ENCODE measurements at regions not wholly inside any gene's neighbourhood (a gene's known extent, or its start where the extent isn't known, plus 50 kb on each side); places are given as distances from the start of the nearest gene placed in this dataset.

- DNase-seq (ENCODE audit: low spot score) = no peak
Observed at GRCh38 chr1:157289424-157290105, 151.4 kb upstream of the ETV3 start.

DNA sequence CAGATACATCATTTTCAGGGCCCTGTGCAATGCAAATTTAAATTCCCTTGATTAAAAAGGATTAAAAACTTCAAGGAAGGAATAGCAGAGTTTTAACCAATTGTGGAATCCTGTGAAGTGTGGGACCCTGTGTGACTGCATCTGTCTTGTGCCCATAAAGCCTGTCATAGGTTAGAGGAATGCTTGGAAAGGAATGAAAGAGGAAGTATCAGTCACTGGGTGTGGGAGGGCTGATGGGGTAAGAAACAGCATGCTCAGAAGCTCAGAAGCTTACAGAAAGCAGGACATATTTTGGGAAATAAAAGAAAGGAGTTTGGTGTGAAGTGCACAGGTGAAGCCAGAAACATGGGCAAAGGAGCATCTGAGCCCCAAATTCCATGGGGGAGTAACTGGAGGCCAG, 150.8 kb upstream of the ETV3 start:
- no peak for DNase-seq (ENCODE audit: low spot score)

GRCh38 chr1:157288492-157288891, 150.3 kb upstream of the ETV3 start:
- DNase-seq (ENCODE audit: low spot score) = no peak

GRCh38 chr1:157288006-157288405, 149.8 kb upstream of the ETV3 start:
- no peak for DNase-seq (ENCODE audit: low spot score)

- DNase-seq (ENCODE audit: low spot score) = no peak
Observed at GRCh38 chr1:157287462-157287861, 149.3 kb upstream of the ETV3 start.

DNA sequence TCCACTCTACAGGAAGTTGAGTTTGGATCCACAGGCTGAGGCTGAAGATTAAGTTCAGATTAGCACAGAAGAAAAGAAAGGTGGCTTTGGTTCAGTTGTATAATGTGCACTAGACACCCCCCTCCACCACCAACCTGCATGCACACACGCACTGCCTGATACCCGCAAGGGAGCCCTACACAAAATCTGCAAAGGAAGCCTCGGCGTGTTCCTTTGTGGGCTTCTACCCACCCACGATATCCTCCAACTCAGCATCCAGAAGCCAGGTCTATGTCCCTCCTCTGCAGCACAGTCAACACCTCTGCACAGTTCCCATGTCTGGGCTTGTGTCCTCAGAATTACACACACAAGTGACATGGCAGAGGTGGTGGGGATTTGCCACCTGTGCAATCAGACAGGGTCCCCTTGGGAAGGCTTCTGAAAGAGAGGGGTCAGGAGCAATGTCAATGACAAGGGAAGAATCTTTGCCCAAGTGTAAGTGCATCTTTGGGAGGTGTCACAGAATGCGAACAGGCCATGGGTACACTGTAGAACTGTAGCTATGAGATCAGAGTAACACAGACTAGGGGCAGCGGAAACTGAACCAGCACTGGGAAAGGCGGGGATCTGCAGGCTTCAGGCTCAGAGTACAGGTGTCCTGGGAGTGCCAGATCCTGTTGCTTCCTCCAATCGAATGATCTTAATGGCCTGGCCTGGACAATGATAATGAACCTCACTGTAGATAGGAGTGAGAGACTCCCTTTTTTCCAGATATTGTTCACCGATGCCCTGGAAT, 148.6 kb upstream of the ETV3 start:
- DNase-seq (ENCODE audit: low spot score) = no peak

DNA sequence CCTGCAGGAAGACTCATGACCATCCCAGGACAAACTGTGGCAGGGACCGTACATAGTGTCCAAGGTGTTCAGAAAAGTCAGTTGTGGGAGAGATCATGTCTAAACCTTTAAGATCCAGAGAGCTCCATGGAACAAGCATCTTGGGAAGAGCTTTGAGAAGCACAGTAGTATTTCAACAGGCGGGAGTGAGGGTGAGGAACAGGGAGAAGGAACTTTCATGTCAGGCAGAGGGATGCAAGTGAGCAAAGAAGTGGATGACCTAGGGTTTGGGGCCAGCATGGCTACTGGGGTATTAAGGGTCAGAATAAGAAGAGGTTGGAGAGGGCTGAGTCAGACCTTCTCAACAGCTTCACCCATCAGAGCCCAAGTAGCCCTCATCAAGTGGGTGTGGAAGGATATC, 147.9 kb upstream of the ETV3 start:
- DNase-seq (ENCODE audit: low spot score) = no peak

GRCh38 chr1:157284451-157284850, 146.3 kb upstream of the ETV3 start:
- DNase-seq (ENCODE audit: low spot score) = no peak

GRCh38 chr1:157279802-157280140, 141.6 kb upstream of the ETV3 start:
- no peak for DNase-seq (ENCODE audit: low spot score)

DNA sequence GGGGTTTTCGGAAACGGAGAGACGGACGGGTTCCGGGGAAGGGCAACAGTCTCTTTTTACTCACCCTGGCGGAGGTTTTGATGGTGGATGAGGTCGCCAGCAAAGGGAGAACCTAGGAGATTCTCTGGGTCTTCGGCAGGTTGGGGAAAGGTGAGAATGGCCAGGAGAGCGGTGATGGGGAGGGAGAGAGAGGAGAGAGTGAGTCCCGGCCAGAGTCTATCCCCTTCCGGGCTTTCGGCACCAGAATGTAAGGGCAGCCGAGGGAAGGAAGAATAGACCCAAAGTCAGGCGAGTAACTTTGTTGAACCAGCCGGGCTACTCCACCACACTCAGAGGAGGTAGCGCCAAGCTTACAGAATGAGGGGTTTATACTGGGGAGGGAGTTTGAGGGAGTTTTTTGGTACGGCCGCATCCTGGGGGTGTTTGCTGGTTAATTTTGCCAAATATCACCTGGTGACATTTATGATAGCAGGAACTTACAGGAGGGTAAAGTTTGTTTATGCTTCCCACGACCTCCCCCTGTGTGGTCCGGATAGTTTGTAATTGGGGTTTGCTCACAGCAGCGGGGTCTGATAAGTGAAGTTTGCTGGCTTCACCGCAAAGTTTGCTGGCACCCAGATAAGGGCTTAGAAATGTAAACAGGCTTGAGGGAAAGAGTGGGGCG, 141.1 kb upstream of the ETV3 start:
- DNase-seq (ENCODE audit: low spot score) = no peak

DNA sequence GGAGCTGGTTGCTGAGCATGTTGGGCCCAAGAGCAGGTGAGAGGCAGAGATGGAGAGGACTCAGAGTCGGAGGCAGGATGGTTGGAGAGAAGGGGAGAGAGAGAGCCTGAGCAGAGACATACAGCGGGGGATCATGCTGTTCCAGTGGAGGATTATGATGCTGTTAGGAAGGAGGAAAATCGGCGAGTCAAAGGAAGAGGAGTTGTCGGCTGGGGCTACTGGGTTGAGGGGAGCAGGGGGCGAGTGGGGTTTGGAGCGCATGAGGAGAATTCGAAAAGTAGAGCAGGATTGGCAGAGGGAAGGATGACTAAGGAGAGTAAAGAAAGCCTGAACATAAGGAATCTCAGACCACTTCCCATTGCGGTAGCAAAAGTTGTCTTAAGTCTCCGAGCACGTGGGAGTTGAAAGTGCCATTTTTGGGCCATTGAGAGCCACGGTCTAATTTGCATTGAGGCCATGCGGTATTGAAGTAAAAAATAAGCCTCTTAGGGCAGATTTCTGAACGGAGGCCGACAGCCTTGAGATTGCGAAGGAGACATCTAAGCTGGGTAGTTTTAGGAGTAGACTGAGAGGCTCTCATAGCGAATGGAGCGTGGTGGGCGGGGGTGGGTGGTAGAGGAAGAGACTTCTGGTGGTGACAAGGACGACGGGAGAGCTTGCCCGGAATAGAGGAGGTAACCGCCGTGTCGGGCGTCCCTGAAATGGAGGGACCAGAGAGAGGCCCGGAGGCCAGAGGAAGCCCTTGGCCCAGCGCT, 140.4 kb upstream of the ETV3 start:
- DNase-seq (ENCODE audit: low spot score) = no peak

GRCh38 chr1:157277913-157278312, 139.7 kb upstream of the ETV3 start:
- no peak for DNase-seq (ENCODE audit: low spot score)

DNA sequence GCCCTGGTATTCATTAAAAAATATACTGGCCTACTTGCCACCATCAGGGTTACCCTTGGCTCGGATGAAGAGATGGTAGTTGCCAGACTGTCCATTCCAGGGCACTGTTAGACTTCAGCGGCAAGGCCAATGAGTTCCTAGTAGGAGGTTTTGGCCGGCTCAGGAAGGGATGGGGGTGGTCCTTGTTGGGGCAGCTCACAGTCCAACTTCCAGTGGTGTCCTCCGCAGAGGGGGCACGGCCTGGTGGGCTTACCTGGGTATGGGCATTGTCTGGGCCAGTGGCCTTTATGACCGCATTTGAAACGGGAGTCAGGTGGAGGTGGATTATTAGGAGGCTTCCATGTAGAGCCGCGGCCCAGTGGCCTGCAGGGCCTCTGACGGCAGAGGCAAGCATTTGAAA, 139.1 kb upstream of the ETV3 start:
- no peak for DNase-seq (ENCODE audit: low spot score)

DNA sequence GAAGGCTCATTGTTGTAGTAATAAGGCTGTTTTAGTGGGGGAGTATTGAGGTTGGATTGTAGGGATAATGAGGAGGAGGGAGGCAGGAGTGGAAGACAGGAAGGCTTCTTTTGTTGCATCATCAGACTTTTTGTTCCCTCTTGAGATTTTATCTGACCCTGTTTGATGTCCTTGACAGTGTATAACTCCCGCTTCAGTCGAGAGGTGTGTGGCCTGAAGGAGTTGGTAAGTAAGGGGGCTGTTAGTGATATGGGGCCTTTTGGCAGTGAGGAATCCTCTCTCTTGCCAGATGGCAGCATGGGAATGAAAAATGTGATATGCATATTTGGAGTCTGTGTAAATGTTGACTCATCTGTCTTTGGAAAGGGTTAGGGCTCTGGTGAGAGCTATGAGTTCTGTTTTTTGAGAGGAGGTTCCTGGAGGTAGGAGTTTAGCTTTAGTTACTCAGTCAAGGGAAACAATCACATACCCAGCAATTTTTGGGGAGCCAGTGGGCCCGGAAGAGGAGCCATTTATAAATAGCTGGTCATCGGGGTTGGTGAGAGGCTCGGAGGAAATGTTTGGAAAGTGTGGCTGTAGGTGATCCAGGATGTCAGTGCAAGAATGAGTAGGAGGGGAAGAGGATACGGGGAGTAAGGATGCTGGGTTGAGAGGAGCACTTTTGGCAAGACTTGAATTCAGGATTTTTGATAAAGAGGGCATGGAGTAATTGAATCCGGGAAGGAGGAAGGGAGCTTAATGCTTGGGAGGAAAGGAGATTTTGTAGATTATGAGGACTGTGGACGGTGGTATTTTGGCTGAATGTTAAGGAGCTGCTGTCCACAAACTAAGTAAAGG, 136.7 kb upstream of the ETV3 start:
- no peak for DNase-seq (ENCODE audit: low spot score)

- DNase-seq (ENCODE audit: low spot score) = no peak
Observed at GRCh38 chr1:157272729-157273524, 134.7 kb upstream of the ETV3 start.

DNA sequence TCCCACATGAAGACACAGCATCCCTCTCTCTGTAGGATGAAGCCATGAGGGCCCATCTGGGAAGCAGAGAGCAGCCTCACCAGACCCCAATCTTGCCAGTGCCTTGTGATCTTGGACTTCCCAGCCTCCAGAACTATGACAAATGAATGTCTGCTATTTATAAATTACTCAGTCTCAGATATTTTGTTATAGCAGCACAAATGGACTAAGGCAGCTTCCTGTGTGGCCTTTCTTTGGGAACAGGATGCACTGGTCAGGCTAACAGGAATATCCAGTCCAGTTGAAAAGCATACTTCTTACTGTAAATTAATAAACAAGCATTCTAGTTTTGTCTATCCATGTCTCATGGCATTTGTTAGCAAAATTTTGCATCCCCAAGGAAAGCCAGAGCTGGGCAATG, 134.1 kb upstream of the ETV3 start:
- DNase-seq (ENCODE audit: low spot score) = no peak

GRCh38 chr1:157270705-157271274, 132.6 kb upstream of the ETV3 start:
- no peak for DNase-seq (ENCODE audit: low spot score)

DNA sequence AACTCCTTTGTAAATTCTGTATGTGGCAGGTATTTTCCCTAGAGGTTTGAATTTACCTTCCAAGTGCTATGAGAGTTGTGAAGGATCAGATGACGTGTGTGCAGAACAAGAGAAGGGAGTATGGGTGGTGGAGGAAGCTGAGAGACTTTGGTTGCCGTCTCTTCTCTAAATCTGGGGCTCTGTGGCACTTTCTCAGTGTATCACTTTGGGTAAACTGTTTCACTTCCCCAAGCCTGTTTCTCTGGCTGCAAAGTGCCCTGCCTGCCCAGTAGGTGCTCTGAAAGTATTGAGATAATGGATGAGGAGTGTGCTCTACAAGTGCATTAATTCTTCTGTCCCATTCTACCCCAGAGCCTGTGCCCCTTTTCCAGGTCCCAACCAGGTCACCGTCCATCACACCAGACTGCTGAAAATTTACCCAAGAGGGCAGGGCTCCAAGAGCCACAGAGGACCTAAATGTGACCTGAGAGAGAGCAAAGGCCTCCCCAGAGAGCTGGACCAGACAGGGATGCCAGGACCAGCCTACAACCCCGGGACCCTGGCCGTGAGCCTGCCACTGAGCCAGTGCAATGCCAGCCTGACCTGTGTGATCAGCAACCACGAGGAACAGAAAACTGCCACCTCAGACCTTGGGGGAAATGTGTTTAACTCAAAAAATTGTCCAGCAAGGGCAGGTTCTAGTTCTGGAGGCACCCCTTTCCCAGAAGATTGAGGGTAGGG, 131.6 kb upstream of the ETV3 start:
- DNase-seq (ENCODE audit: low spot score) = no peak

GRCh38 chr1:157262891-157263290, 124.7 kb upstream of the ETV3 start:
- no peak for DNase-seq (ENCODE audit: low spot score)

DNA sequence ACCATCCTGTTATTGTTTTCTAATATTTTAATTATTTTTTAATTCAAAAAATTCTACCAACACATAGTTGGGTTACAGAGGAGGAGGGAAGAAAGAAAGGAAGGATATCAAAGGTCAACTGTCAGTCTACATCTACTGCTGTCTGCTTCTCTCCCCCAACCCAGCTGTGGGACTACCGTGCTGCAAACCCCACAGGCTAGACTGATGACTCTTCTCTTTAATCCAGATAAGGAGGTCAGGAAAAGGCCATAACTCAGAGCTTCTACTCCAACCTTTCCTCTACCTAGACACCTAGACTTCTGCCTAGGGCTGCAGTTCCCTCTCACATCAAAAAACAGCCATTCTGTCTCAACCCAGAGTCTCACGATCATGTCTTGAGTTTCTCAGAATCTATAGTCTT, 124.2 kb upstream of the ETV3 start:
- no peak for DNase-seq (ENCODE audit: low spot score)
